GM19463 (cell line): ENCODE measurements at regions not wholly inside any gene's neighbourhood (a gene's known extent, or its start where the extent isn't known, plus 50 kb on each side); places are given as distances from the start of the nearest gene placed in this dataset.

Experiments
- ATAC-seq: cut with Tn5 transposase; IDR thresholded peaks from one replicate; pipeline ENCODE4 v1.9.1; 2021; ENCODE audit warnings: mild to moderate bottlenecking, moderate library complexity; ENCODE audit not compliant: unreplicated experiment

- no peak for ATAC-seq
Measured at GRCh38 chr10:10431422-10432066, 586.1 kb upstream of the CELF2 start.

DNA sequence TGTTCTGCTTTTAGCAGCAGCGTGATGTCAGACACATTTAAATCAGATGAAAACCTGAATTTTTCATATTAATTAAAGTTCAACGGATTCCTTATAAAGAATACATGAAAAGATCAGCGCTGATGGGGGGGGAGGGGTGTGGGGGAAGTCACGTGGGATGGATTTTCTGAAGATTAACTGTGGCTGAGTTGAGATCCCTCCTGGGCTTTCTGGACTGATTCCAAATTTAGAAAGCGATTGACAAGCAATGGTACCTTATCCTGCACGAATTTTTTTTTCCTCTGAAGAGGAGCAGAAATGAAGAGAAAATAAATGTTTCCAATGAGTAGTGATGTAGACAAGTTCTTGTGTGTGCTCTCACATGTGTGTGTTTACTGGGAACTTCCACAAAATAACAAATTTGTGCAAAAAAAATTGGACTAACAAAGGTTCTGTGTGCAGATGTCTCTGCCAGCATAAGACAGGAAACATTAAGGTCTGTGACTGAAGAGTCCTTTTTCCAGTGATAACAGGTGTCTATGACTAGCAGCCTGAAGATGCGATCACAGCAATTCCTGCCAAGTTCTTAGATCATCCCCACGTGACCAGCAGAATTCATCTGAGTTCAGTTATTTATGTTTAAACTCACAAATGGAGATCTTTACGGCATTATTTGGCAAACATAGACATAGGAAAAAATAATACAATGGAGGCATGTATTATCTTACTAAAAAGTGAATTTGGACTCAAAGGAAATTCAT is 585.2 kb upstream of the CELF2 start:
- ATAC-seq, result no peak

GRCh38 chr10:10434312-10434711 is 583.4 kb upstream of the CELF2 start:
- ATAC-seq, result no peak

- no peak for ATAC-seq
Measured at GRCh38 chr10:10437886-10438285, 579.8 kb upstream of the CELF2 start.

DNA sequence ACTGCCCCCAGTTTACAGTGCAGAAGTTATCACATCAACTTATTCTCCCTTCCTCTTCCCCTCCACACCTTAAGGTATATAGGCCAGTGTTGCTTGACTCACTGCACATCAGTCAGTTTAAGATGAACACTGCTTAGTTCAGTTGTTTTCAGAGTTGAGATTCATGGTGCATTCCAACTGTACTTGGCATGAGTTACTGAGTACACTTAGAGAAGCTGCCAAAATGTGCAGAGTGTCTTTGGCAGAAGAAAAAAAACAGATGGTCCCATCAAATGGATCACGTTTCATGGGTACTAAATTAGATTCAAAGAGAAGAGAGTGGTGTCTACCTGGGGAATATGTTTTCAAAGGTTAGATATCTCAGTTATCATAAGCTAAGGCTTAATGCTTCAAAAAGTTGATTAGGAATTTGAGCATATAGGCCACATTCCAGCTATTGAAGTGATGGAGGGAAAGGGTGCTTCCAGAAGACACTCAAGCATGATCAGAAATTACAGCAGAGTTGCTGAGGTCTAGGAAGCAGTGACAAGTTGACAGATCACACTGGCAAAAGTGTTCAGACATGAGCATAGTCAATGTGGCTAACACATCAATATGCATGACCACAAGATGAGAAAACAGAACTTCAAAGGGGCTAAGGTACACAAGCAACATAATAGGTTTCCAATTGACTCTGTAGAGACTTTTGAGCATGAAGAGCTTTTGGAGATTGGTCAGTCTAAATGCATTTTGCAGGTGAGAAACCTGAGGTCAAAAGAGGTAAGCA is 579.2 kb upstream of the CELF2 start:
- ATAC-seq, result no peak

- ATAC-seq, result no peak
Measured at GRCh38 chr10:10456856-10457255, 560.8 kb upstream of the CELF2 start.

DNA sequence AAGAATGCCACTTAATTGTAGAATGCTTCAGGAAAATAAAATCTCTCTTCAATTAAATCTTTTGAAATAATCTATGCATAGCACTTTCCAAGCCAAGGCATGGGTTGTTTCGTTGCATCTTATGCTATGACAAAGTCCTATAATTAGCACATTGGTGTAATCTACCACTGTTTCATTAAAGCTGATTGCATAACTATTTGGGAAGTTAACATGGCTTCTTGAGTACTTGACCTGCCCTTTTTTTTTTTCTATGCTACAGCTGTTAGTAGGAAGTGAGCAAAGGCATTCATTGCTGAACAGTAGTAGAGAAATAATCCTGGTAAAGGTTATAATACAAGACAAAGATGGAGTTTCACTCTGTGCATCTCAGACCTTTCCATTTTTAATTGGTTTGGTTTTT is 557.2 kb upstream of the CELF2 start:
- no peak for ATAC-seq

DNA sequence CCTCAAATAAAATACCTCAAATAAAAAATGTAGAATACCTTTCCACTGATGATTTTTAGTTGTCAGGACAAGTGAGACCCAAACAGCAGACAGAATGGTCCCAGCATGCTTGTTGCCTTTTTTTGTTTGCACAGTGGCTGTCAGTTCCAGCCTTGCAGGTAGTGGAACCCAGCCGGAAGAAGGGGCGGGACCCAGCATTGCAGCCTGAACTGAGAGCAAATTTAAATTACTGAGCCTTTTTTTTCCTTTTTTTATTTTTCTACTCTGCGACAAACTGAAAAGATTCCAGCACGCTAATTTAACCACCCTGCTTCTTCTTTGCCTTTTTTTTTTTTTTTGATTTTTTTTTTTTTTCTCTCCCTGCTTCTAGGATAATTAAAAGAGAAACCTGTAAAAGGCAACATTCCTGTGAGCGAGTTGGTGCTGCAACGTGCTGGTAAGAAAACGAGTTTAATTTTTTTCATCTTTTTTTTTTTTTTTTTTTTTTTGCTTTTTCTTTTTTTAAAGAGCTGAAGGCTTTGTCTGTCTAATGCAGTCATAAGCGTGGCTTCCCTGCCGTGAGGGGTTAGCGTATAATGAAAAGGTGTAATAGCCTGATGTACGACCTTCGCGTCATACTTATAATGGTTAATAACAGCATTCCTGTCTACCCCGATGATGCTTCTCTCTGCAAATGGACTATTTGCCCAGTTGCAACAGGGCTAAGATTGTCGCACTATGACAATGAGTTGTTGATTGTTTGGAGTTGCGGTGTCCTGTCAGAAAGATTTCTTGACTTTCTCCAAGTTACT is 555.3 kb upstream of the CELF2 start:
- no peak for ATAC-seq

GRCh38 chr10:10471758-10472157 is 545.9 kb upstream of the CELF2 start:
- no peak for ATAC-seq

GRCh38 chr10:10475812-10476211 is 541.9 kb upstream of the CELF2 start:
- ATAC-seq, result no peak

DNA sequence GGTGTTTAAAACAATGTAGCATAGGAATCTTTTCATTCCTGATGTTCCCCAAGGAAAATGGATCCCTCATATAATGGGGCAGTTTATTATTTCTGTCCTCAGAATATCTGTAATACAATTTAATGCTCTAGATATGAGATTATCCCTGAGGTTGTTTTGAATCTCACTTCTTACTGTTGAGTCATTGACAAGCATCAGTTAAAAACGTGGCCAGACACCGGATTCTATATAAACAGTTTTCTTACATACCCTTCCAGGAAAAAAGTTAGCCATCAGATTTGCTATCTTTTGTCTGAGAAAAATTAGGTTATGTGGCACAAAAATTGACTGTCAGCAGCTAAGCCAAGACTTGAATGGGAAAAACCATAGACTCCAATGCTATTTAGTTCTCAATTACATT is 539.8 kb upstream of the CELF2 start:
- no peak for ATAC-seq

GRCh38 chr10:10479465-10479864 is 538.2 kb upstream of the CELF2 start:
- ATAC-seq, result no peak

GRCh38 chr10:10482613-10483012 is 535.1 kb upstream of the CELF2 start:
- ATAC-seq, result no peak

GRCh38 chr10:10489076-10489475 is 528.6 kb upstream of the CELF2 start:
- ATAC-seq, result no peak

DNA sequence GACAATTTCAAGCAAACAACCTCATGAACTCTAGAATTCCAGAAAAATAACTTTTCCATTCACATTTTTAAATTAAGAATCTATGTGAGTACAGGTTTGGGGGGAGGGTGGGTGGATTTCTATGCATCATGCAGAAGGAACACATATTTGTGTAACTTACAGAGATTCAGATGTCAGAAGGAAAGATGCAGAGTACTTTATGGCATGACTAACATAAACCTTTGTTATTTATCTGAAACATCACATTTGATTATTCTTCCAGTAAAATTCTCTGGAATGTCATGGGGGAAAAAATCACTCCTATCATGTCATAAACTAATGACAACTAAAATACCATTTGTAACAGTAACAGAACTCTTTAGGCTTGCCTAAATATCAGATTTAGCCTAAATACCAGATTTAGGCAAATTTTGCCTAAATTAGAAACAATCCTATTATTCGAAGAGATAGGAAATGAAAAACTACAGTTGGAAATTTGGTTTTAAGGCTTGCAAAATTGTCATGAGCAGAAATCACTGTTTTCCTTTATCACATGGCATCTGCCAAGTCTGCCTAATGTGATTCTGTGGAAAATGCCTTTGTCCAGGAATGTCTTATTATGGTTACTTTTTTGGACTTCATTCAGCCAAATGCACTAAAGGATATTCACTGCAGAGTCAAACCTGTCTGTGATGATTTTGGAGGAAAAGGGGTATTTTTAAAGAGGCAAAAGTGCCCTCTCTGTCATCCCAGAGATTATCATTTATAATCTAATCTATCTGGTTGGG is 527.7 kb upstream of the CELF2 start:
- ATAC-seq, result no peak

GRCh38 chr10:10490581-10490980 is 527.1 kb upstream of the CELF2 start:
- no peak for ATAC-seq

- ATAC-seq, result no peak
Measured at GRCh38 chr10:10492420-10492819, 525.3 kb upstream of the CELF2 start.

DNA sequence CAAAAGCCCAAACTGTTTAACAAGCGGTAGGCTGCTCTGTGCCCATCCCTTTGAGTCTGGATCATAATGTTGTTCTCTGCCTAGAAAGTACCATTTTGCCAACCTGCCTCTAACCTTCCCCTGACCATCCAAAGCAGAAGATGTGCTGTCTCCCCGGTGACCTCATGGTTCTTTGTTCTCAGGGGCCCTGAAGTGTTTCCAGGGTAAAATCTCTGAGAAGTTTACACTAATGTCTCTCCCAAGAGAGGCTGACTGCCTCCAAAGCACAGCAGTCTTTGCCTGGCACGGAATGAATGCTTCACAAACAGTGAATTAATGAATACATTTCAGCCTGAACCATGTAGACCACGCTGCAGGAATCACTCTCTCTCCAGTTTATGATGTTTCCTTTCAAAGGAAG is 523.8 kb upstream of the CELF2 start:
- ATAC-seq, result no peak

- ATAC-seq, result no peak
Measured at GRCh38 chr10:10497245-10497644, 520.4 kb upstream of the CELF2 start.

- no peak for ATAC-seq
Measured at GRCh38 chr10:10498781-10499180, 518.9 kb upstream of the CELF2 start.
